ENCODE measurements at regions not wholly inside any gene's neighbourhood (a gene's known extent, or its start where the extent isn't known, plus 50 kb on each side); places are given as distances from the start of the nearest gene placed in this dataset.

- no peak for TF ChIP-seq CTCF (IDR thresholded peaks at IDR 0.05)
- no peak for TF ChIP-seq POLR2A (IDR thresholded peaks at IDR 0.05)
Observed at GRCh38 chr16:79466111-79466510, 134.4 kb downstream of the MAF start.

Data from esophagus squamous epithelium (tissue), 4 donors.